GM08714 (cell line): ENCODE measurements at regions not wholly inside any gene's neighbourhood (a gene's known extent, or its start where the extent isn't known, plus 50 kb on each side); places are given as distances from the start of the nearest gene placed in this dataset.
"Not testable (repeated sequence)": the region's sequence is repeated elsewhere in the genome, so short reads cannot be mapped to it uniquely, and the experiment has no call there.

Experiments used
- H3K4me3 ChIP-seq: fragments of 200-500 bp; sonication (Bioruptor generic); 2 replicates; pipeline ENCODE4 v1.5.1; 2014; ENCODE audit warnings: mild to moderate bottlenecking, low read length, inconsistent platforms
- ZNF274 ChIP-seq: IDR thresholded peaks from 2 replicates; pipeline ENCODE4 v1.6.1; 2012; ENCODE audit warnings: mild to moderate bottlenecking, low read depth, low read length

GRCh38 chr3:661356-661755 is 431.5 kb upstream of the CNTN6 start:
- TF ChIP-seq ZNF274: no peak

GRCh38 chr3:674116-674515 is 418.7 kb upstream of the CNTN6 start:
- TF ChIP-seq ZNF274: no peak
- no peak overlapping the region for H3K4me3 ChIP-seq

More at GRCh38 chr3:661356-661755, 431.5 kb upstream of the CNTN6 start:
- no peak overlapping the region for H3K4me3 ChIP-seq

GRCh38 chr3:675846-676245 is 417.0 kb upstream of the CNTN6 start:
- no peak for TF ChIP-seq ZNF274
- no peak overlapping the region for H3K4me3 ChIP-seq

GRCh38 chr3:683770-684169 is 409.1 kb upstream of the CNTN6 start:
- no peak for TF ChIP-seq ZNF274
- no peak overlapping the region for H3K4me3 ChIP-seq

DNA sequence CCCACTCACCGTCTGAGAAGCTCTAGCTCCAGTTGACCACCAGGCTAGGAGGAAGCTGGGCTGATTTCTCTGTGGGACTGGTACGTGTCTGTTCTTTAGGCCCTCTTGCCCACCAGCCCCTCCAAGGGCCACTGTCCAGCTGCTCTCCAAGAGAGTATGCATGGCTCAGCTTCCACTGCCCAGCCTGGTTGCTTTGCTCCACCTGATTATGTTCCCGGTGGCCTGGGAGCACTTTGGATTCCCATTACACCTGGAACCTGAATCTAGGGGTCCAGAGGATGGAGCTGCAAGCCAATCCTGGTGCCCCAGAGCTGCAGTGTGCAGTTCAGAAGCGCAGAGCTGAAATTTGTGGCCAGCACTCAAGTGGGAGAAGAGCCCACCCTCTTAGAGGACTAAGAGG is 402.1 kb upstream of the CNTN6 start:
- TF ChIP-seq ZNF274: no peak
- H3K4me3 ChIP-seq: no peak overlapping the region

- TF ChIP-seq ZNF274: no peak
- H3K4me3 ChIP-seq: no peak overlapping the region
Measured at GRCh38 chr3:700514-700913, 392.3 kb upstream of the CNTN6 start.

GRCh38 chr3:707041-707440 is 385.8 kb upstream of the CNTN6 start:
- no peak for TF ChIP-seq ZNF274

GRCh38 chr3:713006-713621 is 379.7 kb upstream of the CNTN6 start:
- no peak overlapping the region for H3K4me3 ChIP-seq
- TF ChIP-seq ZNF274: no peak

More at GRCh38 chr3:707041-707440, 385.8 kb upstream of the CNTN6 start:
- H3K4me3 ChIP-seq: no peak overlapping the region

DNA sequence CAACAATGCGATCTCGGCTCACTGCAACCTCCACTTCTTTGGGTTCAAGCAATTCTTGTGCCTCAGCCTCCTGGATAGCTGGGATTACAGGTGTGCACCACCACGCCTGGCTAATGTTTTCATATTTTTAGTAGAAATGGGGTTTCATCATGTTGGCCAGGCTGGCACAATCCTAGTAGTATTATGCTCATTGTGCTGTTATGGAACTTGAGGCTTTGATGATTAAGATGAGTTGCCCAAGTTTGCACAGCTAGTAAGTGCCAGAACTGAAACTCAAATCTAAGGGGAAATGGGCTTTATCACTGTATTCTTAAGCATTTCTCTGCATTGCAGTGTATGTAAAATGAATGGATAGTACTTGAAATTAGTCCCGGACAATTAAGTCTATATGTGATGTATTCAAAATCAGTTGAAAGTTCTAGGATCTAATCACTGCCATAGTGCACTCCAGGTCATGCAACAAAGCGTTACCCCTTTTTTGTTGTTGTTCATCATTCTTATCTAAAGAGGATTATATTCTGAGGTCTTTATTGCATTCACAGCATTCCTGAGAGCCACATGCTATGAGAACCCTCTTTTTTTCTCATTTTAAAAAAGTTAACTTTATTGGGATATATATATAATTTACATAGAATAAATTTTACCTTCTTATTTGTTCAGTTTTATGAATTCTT is 378.7 kb upstream of the CNTN6 start:
- no peak overlapping the region for H3K4me3 ChIP-seq
- no peak for TF ChIP-seq ZNF274

GRCh38 chr3:721086-721485 is 371.7 kb upstream of the CNTN6 start:
- H3K4me3 ChIP-seq: no peak overlapping the region
- TF ChIP-seq ZNF274: no peak

DNA sequence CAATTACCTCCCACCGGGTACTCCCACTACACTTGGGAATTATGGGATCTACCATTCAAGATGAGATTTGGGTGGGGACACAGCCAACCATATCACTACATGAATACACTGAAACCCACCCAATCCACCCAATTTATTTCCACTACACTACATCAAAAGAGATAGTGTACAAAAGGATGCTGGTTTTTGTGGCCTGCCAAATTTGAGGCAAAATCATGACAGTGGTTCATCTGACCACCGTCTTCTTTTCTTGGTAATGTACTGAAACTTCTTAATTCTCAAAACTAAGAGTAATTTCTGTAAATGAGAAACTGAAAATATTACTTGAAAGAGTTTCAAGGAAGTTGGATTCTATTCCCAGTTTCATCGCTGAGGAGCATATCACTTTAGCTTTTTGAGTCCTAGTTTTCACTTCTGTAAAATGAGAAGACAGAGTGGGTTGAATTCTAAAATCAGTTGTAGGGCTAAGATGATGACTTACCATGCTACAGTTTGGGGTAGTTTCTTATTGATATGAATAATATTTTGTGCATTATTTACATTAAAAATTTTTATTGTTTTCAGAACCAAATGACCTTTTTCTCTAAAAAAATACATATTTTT is 360.4 kb upstream of the CNTN6 start:
- TF ChIP-seq ZNF274: no peak

GRCh38 chr3:733313-733712 is 359.5 kb upstream of the CNTN6 start:
- TF ChIP-seq ZNF274: no peak
- no peak overlapping the region for H3K4me3 ChIP-seq

More for the DNA sequence above, 360.4 kb upstream of the CNTN6 start:
- H3K4me3 ChIP-seq: no peak overlapping the region

DNA sequence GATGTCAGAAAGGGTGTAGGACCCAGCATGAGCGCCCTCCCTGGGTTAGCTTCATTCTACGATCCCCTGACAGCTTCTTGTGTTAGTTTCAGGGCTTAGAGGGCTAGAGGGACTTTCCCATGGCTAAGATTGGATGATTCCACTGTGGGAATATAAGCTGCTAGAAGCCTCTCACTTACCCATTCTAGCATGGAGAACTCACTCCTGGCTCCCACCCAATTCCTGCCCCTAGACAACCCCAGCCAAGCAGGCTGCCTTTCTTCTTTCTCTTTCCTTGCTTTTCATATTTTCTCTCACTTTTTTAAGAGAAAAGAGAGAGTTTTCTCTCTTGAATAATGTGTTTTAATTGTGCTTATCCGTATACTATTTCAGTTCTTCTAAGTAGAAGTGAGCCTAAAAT is 335.1 kb upstream of the CNTN6 start:
- H3K4me3 ChIP-seq: no peak overlapping the region
- TF ChIP-seq ZNF274: no peak

- no peak for TF ChIP-seq ZNF274
- no peak overlapping the region for H3K4me3 ChIP-seq
Measured at GRCh38 chr3:759106-759505, 333.7 kb upstream of the CNTN6 start.

GRCh38 chr3:773433-773832 is 319.4 kb upstream of the CNTN6 start:
- not testable (repeated sequence) for H3K4me3 ChIP-seq
